ENCODE measurements at regions not wholly inside any gene's neighbourhood (a gene's known extent, or its start where the extent isn't known, plus 50 kb on each side); places are given as distances from the start of the nearest gene placed in this dataset.

DNA sequence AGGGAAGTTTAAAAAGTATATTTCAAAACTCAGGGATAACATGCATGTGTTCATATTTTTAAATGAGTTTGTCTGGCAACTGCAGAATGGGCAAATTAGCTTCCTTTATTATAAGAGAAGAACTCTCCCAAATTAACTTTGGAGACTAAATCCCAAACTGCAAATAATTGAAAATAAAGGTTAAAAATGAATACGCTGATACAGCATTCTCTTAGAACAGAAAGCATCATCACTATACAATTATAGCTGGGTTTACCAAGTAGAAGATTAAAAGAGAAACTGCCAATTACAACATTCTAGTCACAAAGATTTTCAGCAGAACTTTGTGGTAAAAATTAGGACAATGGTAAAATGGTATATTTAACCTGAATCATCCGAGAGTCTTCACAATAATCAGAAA lies 73.3 kb downstream of the OLFM4 start:
- Histone ChIP-seq H3K36me3 (ENCODE audit: control insufficient read depth, low read length) (no peaks in the 10 kb centered on the region), H3K27me3 (ENCODE audit: control insufficient read depth, low read length) (no peaks in the 10 kb centered on the region)
- no peak for TF ChIP-seq EZH2phosphoT487 (IDR thresholded peaks at IDR 0.05; ENCODE audit: borderline replicate concordance, low read length)

DNA sequence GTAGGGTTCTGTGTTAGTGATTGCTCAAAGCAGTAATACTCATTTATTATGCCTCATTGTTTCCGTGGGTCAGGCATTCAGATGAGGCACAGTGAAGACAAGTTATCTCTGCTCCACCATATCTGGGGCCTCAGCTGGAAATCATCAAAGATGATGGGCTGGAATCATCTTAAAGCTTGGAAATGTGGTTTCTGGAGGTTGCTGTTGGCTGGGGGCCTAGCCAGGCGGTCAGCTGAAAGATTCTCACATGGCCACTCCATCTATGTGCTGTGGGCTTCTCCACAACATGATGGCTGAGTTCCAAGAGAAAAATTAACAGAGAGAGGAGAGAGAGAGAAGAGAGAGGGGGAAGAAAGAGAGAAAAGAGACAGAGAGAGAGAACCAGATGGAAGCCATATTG lies 75.5 kb downstream of the OLFM4 start:
- Histone ChIP-seq H3K4me1 (ENCODE audit: control insufficient read depth, low read length) (no peaks in the 10 kb centered on the region), H3K4me2 (ENCODE audit: low read length) (no peak overlapping the region), H3K9me2 (replicated peaks; ENCODE audit: control insufficient read depth, low read length) (no peaks in the 10 kb centered on the region), H4K20me1 (ENCODE audit: control insufficient read depth, insufficient read depth, low read depth, low read length) (no peaks in the 10 kb centered on the region), H3K36me3 (ENCODE audit: control insufficient read depth, low read length) (no peaks in the 10 kb centered on the region), H3K27ac (ENCODE audit: low read depth, low read length) (no peak overlapping the region), H3K79me2 (ENCODE audit: control insufficient read depth, low read length) (no peaks in the 10 kb centered on the region), H3K4me3 (ENCODE audit: low read length) (no peak overlapping the region), H3F3A (ENCODE audit: control insufficient read depth, insufficient read depth) (no peaks in the 10 kb centered on the region), H3K27me3 (ENCODE audit: control insufficient read depth, low read length) (no peaks in the 10 kb centered on the region), H3K9me3 (ENCODE audit: control insufficient read depth, insufficient read depth, low read length) (no peaks in the 10 kb centered on the region)
- no peak for TF ChIP-seq EZH2phosphoT487 (IDR thresholded peaks at IDR 0.05; ENCODE audit: borderline replicate concordance, low read length)
- TF ChIP-seq, protein P1, sequence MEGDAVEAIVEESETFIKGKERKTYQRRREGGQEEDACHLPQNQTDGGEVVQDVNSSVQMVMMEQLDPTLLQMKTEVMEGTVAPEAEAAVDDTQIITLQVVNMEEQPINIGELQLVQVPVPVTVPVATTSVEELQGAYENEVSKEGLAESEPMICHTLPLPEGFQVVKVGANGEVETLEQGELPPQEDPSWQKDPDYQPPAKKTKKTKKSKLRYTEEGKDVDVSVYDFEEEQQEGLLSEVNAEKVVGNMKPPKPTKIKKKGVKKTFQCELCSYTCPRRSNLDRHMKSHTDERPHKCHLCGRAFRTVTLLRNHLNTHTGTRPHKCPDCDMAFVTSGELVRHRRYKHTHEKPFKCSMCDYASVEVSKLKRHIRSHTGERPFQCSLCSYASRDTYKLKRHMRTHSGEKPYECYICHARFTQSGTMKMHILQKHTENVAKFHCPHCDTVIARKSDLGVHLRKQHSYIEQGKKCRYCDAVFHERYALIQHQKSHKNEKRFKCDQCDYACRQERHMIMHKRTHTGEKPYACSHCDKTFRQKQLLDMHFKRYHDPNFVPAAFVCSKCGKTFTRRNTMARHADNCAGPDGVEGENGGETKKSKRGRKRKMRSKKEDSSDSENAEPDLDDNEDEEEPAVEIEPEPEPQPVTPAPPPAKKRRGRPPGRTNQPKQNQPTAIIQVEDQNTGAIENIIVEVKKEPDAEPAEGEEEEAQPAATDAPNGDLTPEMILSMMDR (IDR thresholded peaks at IDR 0.05; ENCODE audit: low read depth, low read length, poor library complexity, severe bottlenecking), result no peak

More for the DNA sequence above, 73.3 kb downstream of the OLFM4 start:
- Histone ChIP-seq H3K9me2 (replicated peaks; ENCODE audit: control insufficient read depth, low read length) (no peaks in the 10 kb centered on the region), H3K4me3 (ENCODE audit: low read length) (no peak overlapping the region), H3K4me2 (ENCODE audit: low read length) (no peak overlapping the region), H3K9me3 (ENCODE audit: control insufficient read depth, insufficient read depth, low read length) (no peaks in the 10 kb centered on the region), H3K27ac (ENCODE audit: low read depth, low read length) (no peak overlapping the region), H4K20me1 (ENCODE audit: control insufficient read depth, insufficient read depth, low read depth, low read length) (no peaks in the 10 kb centered on the region), H3F3A (ENCODE audit: control insufficient read depth, insufficient read depth) (no peaks in the 10 kb centered on the region), H3K79me2 (ENCODE audit: control insufficient read depth, low read length) (no peaks in the 10 kb centered on the region), H3K4me1 (ENCODE audit: control insufficient read depth, low read length) (no peaks in the 10 kb centered on the region)

DNA sequence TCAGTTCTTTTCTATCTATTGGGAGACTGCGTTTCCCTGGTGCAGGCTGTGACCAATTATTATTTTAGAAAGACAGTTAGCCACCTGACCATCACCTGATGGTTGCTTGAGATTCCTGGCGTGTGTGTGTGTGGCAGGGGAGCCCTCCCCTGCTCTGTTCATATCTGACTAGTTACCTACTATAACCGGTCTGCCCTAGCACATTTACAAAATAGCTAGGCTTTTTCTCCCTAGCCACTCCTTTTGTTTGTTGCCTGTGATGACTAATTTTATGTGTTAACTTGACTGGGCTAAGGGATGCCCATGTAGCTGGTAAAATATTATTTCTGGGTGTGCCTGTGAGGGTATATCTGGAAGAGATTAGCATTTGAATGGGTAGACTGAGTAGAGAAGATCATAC lies 76.9 kb downstream of the OLFM4 start:
- Histone ChIP-seq H3K9me2 (replicated peaks; ENCODE audit: control insufficient read depth, low read length) (no peaks in the 10 kb centered on the region), H3K79me2 (ENCODE audit: control insufficient read depth, low read length) (no peaks in the 10 kb centered on the region), H3K9me3 (ENCODE audit: control insufficient read depth, insufficient read depth, low read length) (no peaks in the 10 kb centered on the region), H3K27me3 (ENCODE audit: control insufficient read depth, low read length) (no peaks in the 10 kb centered on the region), H3K4me3 (ENCODE audit: low read length) (no peak overlapping the region), H3K4me1 (ENCODE audit: control insufficient read depth, low read length) (no peaks in the 10 kb centered on the region), H3K27ac (ENCODE audit: low read depth, low read length) (no peak overlapping the region), H4K20me1 (ENCODE audit: control insufficient read depth, insufficient read depth, low read depth, low read length) (no peaks in the 10 kb centered on the region), H3F3A (ENCODE audit: control insufficient read depth, insufficient read depth) (no peaks in the 10 kb centered on the region), H3K36me3 (ENCODE audit: control insufficient read depth, low read length) (no peaks in the 10 kb centered on the region), H3K4me2 (ENCODE audit: low read length) (no peak overlapping the region)
- TF ChIP-seq EZH2phosphoT487 (IDR thresholded peaks at IDR 0.05; ENCODE audit: borderline replicate concordance, low read length), result no peak
- TF ChIP-seq, protein P1 (IDR thresholded peaks at IDR 0.05; ENCODE audit: low read depth, low read length, poor library complexity, severe bottlenecking), result no peak

DNA sequence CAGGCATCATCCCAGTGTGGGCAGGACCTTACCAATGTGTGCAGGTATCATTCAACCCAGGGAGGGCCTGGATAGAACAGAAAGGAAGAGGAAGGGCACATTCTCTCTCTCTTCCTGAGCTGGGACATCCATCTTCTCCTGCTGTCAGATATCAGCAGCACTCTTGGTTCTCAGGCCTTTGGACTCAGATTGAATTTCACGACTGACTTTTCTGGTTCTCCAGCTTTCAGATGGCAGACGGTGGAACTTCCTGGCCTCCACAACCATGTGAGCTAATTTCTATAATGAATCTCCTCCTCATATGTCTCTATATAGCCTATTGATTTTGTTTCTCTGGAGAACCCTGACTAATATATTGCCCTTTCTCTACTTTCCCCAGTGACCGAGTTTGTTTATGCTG lies 77.3 kb downstream of the OLFM4 start:
- Histone ChIP-seq H3K9me2 (replicated peaks; ENCODE audit: control insufficient read depth, low read length) (no peaks in the 10 kb centered on the region), H3K36me3 (ENCODE audit: control insufficient read depth, low read length) (no peaks in the 10 kb centered on the region), H3F3A (ENCODE audit: control insufficient read depth, insufficient read depth) (no peaks in the 10 kb centered on the region), H3K4me3 (ENCODE audit: low read length) (no peak overlapping the region), H3K27me3 (ENCODE audit: control insufficient read depth, low read length) (no peaks in the 10 kb centered on the region), H4K20me1 (ENCODE audit: control insufficient read depth, insufficient read depth, low read depth, low read length) (no peaks in the 10 kb centered on the region), H3K4me1 (ENCODE audit: control insufficient read depth, low read length) (no peaks in the 10 kb centered on the region), H3K27ac (ENCODE audit: low read depth, low read length) (no peak overlapping the region), H3K79me2 (ENCODE audit: control insufficient read depth, low read length) (no peaks in the 10 kb centered on the region), H3K9me3 (ENCODE audit: control insufficient read depth, insufficient read depth, low read length) (no peaks in the 10 kb centered on the region), H3K4me2 (ENCODE audit: low read length) (no peak overlapping the region)
- TF ChIP-seq EZH2phosphoT487 (IDR thresholded peaks at IDR 0.05; ENCODE audit: borderline replicate concordance, low read length), result no peak
- TF ChIP-seq, protein P1 (IDR thresholded peaks at IDR 0.05; ENCODE audit: low read depth, low read length, poor library complexity, severe bottlenecking), result no peak
